Nephron progenitor cell (in vitro differentiated cells): ENCODE measurements at regions not wholly inside any gene's neighbourhood (a gene's known extent, or its start where the extent isn't known, plus 50 kb on each side); places are given as distances from the start of the nearest gene placed in this dataset.

Source experiments
- DNase-seq: peaks from one replicate; pipeline ENCODE4 v3.0.0; 2021
- H3K27ac Mint-ChIP-seq: 2 replicates; pipeline ENCODE4 v1.8.0; 2021; ENCODE audit warnings: mild to moderate bottlenecking, moderate library complexity, mixed read lengths
- H3K27me3 Mint-ChIP-seq: 2 replicates; pipeline ENCODE4 v1.8.0; 2021; ENCODE audit warnings: mild to moderate bottlenecking, low read depth, mixed read lengths; ENCODE audit not compliant: poor library complexity
- H3K36me3 Mint-ChIP-seq: 2 replicates; pipeline ENCODE4 v1.8.0; 2021; ENCODE audit warnings: low read depth, mixed read lengths
- H3K4me1 Mint-ChIP-seq: 2 replicates; pipeline ENCODE4 v1.8.0; 2021; ENCODE audit warnings: mixed read lengths
- H3K4me3 Mint-ChIP-seq: 2 replicates; pipeline ENCODE4 v1.8.0; 2021; ENCODE audit warnings: mild to moderate bottlenecking, moderate library complexity, mixed read lengths
- H3K9me3 Mint-ChIP-seq: 2 replicates; pipeline ENCODE4 v1.8.0; 2021; ENCODE audit warnings: mild to moderate bottlenecking, moderate library complexity, mixed read lengths
- TF ChIP-seq, protein P1 (sequence below): fragments of 200-600 bp; sonication (generic); IDR thresholded peaks from 2 replicates; pipeline ENCODE4 v1.5.0; 2021; ENCODE audit warnings: antibody characterized with exemption

- TF ChIP-seq, protein P1, sequence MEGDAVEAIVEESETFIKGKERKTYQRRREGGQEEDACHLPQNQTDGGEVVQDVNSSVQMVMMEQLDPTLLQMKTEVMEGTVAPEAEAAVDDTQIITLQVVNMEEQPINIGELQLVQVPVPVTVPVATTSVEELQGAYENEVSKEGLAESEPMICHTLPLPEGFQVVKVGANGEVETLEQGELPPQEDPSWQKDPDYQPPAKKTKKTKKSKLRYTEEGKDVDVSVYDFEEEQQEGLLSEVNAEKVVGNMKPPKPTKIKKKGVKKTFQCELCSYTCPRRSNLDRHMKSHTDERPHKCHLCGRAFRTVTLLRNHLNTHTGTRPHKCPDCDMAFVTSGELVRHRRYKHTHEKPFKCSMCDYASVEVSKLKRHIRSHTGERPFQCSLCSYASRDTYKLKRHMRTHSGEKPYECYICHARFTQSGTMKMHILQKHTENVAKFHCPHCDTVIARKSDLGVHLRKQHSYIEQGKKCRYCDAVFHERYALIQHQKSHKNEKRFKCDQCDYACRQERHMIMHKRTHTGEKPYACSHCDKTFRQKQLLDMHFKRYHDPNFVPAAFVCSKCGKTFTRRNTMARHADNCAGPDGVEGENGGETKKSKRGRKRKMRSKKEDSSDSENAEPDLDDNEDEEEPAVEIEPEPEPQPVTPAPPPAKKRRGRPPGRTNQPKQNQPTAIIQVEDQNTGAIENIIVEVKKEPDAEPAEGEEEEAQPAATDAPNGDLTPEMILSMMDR, result no peak
- Mint-ChIP-seq H3K4me1 (peaks cover 9% of the 10 kb centered on the region), H3K27me3 (peaks cover 23% of the 10 kb centered on the region), H3K27ac (no peak overlapping the region), H3K9me3 (no peaks in the 10 kb centered on the region), H3K36me3 (no peaks in the 10 kb centered on the region), H3K4me3 (no peak overlapping the region)
- DNase-seq, result no peak
Measured at GRCh38 chr22:49104434-49104833, 723.2 kb downstream of the BRD1 start.

GRCh38 chr22:49103314-49104059, 724.2 kb downstream of the BRD1 start:
- Mint-ChIP-seq H3K4me3 (no peak overlapping the region), H3K27ac (no peak overlapping the region), H3K9me3 (no peaks in the 10 kb centered on the region), H3K27me3 (peaks cover 19% of the 10 kb centered on the region), H3K36me3 (no peaks in the 10 kb centered on the region), H3K4me1 (peaks cover 4% of the 10 kb centered on the region)
- TF ChIP-seq, protein P1, result no peak
- DNase-seq, result no peak

DNA sequence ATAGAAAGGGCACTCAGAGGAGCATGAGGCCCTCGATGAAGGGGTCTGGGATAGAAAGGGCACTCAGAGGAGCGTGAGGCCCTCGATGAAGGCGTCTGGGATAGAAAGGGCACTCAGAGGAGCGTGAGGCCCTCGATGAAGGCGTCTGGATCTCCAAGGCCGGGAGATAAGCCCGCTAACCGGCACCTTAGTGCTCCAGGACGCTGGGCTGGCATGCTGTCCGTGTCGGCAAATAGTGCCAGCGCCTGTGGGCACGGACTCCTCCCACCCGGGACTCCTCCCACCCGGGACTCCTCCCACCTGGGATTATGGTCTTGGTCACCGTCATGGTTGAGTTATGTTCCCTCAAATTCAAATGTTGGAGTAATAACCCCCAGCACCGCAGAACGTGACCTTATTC, 725.3 kb downstream of the BRD1 start:
- Mint-ChIP-seq H3K27ac (no peak overlapping the region), H3K27me3 (peaks cover 21% of the 10 kb centered on the region), H3K9me3 (no peaks in the 10 kb centered on the region), H3K36me3 (no peaks in the 10 kb centered on the region), H3K4me3 (no peak overlapping the region), H3K4me1 (peaks cover 4% of the 10 kb centered on the region)
- DNase-seq, result no peak
- TF ChIP-seq, protein P1, result no peak

DNA sequence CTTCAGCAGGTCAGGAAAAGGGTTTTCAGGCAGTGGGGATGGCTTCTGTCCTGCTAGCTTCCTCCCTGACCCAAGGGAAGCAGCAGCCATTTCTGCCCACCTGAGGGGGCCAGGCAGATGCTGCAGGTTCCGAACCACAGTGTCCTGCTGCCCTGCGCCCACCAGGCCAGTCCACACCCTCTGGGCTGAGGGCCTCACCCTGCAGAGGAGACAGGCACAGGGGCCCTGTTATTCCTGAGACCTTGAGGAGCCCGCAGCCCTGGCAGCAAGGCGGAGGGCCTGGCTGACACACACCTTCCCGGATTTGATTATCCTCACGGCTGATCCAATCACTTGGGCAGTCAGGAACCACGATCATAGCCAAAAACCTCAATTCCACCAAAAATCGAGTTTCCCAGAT, 725.8 kb downstream of the BRD1 start:
- Mint-ChIP-seq H3K4me3 (no peak overlapping the region), H3K27me3 (peaks cover 20% of the 10 kb centered on the region), H3K27ac (no peak overlapping the region), H3K4me1 (peaks cover 4% of the 10 kb centered on the region), H3K36me3 (no peaks in the 10 kb centered on the region), H3K9me3 (no peaks in the 10 kb centered on the region)
- TF ChIP-seq, protein P1, result no peak
- DNase-seq, result no peak

- TF ChIP-seq, protein P1, result no peak
- Mint-ChIP-seq H3K36me3 (no peaks in the 10 kb centered on the region), H3K27me3 (peaks cover 26% of the 10 kb centered on the region), H3K9me3 (no peaks in the 10 kb centered on the region), H3K4me3 (no peak overlapping the region), H3K4me1 (peaks cover 4% of the 10 kb centered on the region), H3K27ac (no peak overlapping the region)
- DNase-seq, result no peak
Measured at GRCh38 chr22:49101225-49101624, 726.4 kb downstream of the BRD1 start.

- peaks cover 4% of the 10 kb centered on the region for H3K4me1 Mint-ChIP-seq
- DNase-seq, result no peak
- H3K4me3 Mint-ChIP-seq, result no peak overlapping the region
- peaks cover 27% of the 10 kb centered on the region for H3K27me3 Mint-ChIP-seq
- H3K9me3 Mint-ChIP-seq, result no peaks in the 10 kb centered on the region
- TF ChIP-seq, protein P1, result no peak
- H3K36me3 Mint-ChIP-seq, result no peaks in the 10 kb centered on the region
- no peak overlapping the region for H3K27ac Mint-ChIP-seq
Measured at GRCh38 chr22:49100773-49101172, 726.9 kb downstream of the BRD1 start.
